Liver (tissue), 3 donors: ENCODE measurements at regions not wholly inside any gene's neighbourhood (a gene's known extent, or its start where the extent isn't known, plus 50 kb on each side); places are given as distances from the start of the nearest gene placed in this dataset.

Experiments used
- MAX ChIP-seq: IDR thresholded peaks from 2 replicates; pipeline ENCODE4 v1.6.1; 2016; ENCODE audit warnings: antibody characterized with exemption
- RAD21 ChIP-seq, 2 donors: IDR thresholded peaks; 2 replicates each; pipeline ENCODE4 v1.6.1; 2016; ENCODE audit warnings: antibody characterized with exemption in 2 of 2, mild to moderate bottlenecking in 2 of 2
- TAF1 ChIP-seq: conservative IDR thresholded peaks from 2 replicates; pipeline ENCODE4 v1.6.1; 2016; ENCODE audit warnings: antibody characterized with exemption, mild to moderate bottlenecking
- TF ChIP-seq, protein P1 (sequence below): fragments of 150-350 bp; IDR thresholded peaks from 2 replicates; pipeline ENCODE4 v1.5.1; 2017; ENCODE audit warnings: improper control_type of control experiment, low read depth, low read length; ENCODE audit not compliant: missing input control
- donor health status: healthy.
- donor health status: healthy.

- TF ChIP-seq, protein P1, sequence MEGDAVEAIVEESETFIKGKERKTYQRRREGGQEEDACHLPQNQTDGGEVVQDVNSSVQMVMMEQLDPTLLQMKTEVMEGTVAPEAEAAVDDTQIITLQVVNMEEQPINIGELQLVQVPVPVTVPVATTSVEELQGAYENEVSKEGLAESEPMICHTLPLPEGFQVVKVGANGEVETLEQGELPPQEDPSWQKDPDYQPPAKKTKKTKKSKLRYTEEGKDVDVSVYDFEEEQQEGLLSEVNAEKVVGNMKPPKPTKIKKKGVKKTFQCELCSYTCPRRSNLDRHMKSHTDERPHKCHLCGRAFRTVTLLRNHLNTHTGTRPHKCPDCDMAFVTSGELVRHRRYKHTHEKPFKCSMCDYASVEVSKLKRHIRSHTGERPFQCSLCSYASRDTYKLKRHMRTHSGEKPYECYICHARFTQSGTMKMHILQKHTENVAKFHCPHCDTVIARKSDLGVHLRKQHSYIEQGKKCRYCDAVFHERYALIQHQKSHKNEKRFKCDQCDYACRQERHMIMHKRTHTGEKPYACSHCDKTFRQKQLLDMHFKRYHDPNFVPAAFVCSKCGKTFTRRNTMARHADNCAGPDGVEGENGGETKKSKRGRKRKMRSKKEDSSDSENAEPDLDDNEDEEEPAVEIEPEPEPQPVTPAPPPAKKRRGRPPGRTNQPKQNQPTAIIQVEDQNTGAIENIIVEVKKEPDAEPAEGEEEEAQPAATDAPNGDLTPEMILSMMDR = no peak
- TF ChIP-seq MAX = no peak
- TF ChIP-seq TAF1 = no peak
- TF ChIP-seq RAD21 (IDR thresholded peaks at IDR 0.05) = no peak
Observed at GRCh38 chr2:120861576-120862191, 126.0 kb downstream of the GLI2 start.
